ENCODE measurements at regions not wholly inside any gene's neighbourhood (a gene's known extent, or its start where the extent isn't known, plus 50 kb on each side); places are given as distances from the start of the nearest gene placed in this dataset.
"Not testable (repeated sequence)": the region's sequence is repeated elsewhere in the genome, so short reads cannot be mapped to it uniquely, and the experiment has no call there.

DNA sequence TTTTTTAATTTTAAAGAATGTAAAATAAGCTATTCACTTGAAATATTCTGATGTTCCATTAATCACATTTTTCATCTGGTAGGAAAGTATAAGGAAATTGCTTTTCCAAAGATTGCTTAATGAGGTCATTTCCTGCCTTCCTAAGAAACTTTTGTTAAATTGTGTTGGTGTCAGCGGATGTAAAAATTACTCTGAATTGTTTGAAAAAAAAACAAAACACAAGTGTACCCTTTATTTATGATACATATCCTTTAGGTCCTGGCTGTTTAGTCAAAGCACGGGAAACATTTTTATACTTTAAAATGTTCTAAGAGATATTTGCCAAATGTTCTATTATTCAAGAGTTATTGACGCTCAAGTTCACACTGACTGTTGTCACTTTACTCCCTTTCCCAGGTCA lies 1357.4 kb upstream of the GOT2 start:
- no peak for DNase-seq
- no peak for TF ChIP-seq GATA1 (IDR thresholded peaks at IDR 0.05; ENCODE audit: low read depth, low read length)
- TF ChIP-seq POLR2A (IDR thresholded peaks at IDR 0.05; ENCODE audit: low read length) = no peak

DNA sequence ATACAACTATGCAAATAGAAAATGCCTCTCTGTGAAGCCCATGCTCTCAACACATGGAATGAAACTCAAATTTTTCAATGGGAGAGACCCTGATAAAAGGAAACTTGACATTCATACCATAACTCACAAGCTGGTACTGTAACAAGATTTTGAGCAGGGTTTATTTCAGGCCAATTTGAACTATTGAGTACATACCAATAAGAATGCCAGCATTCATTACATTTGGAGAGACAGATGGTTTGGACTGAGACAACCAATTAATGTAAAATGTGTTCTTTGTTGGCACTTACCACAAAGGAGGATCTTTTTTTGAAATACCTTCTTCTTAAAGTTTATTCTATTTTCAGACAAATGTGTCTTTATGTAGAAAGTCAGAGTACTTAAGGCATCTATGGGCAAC lies 1357.0 kb upstream of the GOT2 start:
- TF ChIP-seq GATA1 (IDR thresholded peaks at IDR 0.05; ENCODE audit: low read depth, low read length) = no peak
- no peak for DNase-seq

DNA sequence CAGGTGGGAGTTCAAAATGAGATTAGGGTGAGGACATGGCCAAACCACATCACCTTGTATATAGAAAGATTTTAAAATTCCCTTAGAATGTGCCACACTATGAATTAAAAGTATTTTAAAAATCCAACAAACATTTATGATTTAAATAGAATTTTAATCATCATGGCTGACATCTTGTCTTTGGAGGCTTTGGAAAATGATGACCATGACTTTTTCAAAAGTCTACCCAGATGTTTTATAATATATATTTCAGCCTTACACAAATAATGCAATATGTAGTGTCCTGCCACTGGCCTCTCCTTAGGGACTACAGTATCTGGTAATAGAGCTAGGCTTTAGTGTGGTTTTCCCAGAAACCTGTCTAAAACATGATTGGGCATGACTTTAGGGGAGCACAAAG lies 1353.4 kb upstream of the GOT2 start:
- no peak for TF ChIP-seq GATA1 (IDR thresholded peaks at IDR 0.05; ENCODE audit: low read depth, low read length)
- no peak for TF ChIP-seq POLR2A (IDR thresholded peaks at IDR 0.05; ENCODE audit: low read length)
- DNase-seq = no peak

DNA sequence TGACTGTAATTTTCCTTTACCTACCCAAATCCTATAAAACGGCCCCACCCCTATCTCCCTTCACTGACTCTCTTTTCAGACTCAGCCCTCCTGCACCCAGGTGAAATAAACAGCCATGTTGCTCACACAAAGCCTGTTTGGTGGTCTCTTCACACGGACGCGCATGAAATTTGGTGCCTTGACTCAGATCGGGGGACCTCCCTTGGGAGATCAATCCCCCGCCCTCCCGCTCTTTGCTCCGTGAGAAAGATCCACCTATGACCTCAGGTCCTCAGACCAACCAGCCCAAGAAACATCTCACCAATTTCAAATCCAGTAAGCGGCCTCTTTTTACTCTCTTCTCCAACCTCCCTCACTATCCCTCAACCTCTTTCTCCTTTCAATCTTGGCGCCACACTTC lies 1344.7 kb upstream of the GOT2 start:
- DNase-seq = not testable (repeated sequence)

DNA sequence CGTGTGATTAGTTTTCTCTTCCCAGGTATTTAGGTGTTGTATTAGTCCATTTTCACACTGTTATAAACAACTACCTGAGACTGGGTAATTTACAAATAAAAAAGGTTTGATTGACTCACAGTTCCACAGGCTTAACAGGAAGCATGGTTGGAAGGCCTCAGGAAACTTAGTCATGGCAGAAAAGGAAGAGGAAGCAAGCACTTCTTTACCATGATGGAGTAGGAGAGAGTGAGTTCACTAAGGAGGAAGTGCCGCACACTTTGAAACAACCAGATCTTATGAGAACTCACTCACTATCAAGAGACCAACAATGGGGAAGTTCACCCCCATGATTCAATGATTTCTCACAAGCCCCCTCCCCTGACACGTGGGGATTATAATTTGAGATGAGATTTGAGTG lies 1343.7 kb upstream of the GOT2 start:
- no peak for DNase-seq
- TF ChIP-seq GATA1 (IDR thresholded peaks at IDR 0.05; ENCODE audit: low read depth, low read length) = no peak
- no peak for TF ChIP-seq POLR2A (IDR thresholded peaks at IDR 0.05; ENCODE audit: low read length)

DNA sequence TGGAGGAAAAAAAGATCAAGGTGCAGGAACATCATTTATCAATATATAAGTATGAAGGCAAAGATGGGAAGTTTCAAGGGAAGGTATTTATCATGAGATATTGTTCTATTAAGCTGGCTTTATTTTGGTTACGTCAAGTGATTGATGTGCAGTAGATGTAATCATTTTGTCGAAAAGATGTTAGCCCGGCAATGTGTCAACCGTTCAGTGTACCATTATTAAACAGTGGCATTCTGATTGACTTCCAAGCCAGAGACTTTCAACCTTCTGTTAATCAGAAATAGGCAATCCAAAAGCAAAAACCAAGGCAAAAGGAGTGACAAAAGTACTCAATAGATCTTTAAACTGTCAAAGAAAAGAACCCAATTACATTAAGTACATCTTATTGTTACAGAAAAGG lies 1340.3 kb upstream of the GOT2 start:
- no peak for TF ChIP-seq POLR2A (IDR thresholded peaks at IDR 0.05; ENCODE audit: low read length)
- no peak for TF ChIP-seq GATA1 (IDR thresholded peaks at IDR 0.05; ENCODE audit: low read depth, low read length)

DNA sequence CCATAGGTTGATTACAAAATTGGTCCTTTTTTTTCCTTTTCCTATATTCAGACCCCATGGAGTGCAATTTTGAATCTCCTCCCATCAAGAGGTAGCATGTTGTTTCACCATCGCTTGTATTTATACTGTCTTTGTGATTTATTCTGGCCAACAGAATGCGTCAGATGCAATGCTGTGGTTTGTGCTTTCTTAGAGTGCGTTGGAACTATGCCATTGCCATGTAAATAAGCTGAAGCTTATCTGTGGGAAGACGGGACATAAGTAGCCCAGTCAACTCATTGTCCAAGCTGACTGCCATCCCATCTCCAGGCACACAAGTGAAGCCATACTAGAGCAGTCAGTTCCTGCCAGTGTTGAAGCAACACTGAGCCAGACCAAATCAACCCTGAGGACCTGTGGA lies 1339.3 kb upstream of the GOT2 start:
- TF ChIP-seq POLR2A (IDR thresholded peaks at IDR 0.05; ENCODE audit: low read length) (no peak), GATA1 (IDR thresholded peaks at IDR 0.05; ENCODE audit: low read depth, low read length) (no peak)
- no peak for DNase-seq

More for the DNA sequence above, 1340.3 kb upstream of the GOT2 start:
- no peak for DNase-seq

DNA sequence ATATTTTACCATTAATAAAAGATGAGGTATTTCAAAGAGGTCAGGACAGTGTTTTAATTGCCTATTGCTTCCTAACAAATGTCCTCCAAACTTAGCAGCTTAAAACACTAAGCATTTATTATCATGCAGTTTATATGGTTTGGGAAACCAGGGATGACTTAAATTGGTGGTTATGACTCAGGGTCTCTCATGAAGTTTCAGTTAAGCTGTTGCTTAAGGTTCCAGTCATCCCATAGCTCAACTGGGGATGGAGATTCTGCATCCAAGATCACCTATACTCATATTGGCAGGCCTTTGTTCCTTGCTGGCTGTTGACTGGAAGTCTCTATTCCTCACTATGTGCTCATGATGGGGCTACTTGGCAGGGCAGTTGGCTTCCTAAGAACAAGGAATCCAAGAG lies 1329.9 kb upstream of the GOT2 start:
- TF ChIP-seq GATA1 (IDR thresholded peaks at IDR 0.05; ENCODE audit: low read depth, low read length) = no peak
- no peak for TF ChIP-seq POLR2A (IDR thresholded peaks at IDR 0.05; ENCODE audit: low read length)

DNA sequence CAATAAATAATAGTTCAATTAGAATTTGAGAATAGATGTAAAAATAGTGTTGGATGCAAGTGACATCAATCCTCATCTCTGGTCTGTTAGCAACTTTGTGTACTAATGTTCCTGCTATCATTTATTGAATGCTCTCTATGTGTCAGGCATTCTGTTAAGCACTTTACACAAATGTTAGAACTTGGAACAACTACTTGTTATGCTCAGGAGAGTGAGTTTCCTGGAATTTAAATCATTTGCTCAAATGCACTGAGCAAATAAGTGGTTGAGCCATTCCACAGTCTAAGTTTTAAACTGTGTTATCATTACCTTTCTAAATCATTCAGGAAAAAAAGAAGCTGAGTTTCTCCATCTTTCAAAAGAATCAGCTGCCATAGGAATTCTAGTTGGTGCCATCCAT lies 1327.3 kb upstream of the GOT2 start:
- TF ChIP-seq GATA1 (IDR thresholded peaks at IDR 0.05; ENCODE audit: low read depth, low read length) (no peak), POLR2A (IDR thresholded peaks at IDR 0.05; ENCODE audit: low read length) (no peak)
- DNase-seq = no peak

More for the DNA sequence above, 1329.9 kb upstream of the GOT2 start:
- DNase-seq = no peak

DNA sequence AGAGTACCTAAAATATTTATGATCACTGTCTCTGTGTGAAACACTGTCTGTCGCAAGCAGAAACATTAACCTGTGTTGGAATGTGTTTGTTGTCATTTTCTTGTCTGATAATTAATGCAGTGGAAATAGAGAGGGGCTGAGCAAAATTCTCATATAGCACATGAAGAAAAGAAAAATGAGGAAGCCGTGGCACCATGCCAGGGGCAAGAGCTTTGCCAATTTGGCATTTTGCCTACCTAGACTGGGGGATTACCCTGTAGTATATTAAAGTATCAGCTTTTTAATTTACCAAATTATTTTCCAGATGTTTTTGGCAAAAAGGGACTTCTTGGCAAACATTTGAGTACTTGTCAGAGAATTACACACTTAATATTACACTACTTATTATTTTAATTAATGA lies 1326.6 kb upstream of the GOT2 start:
- DNase-seq = no peak
- TF ChIP-seq GATA1 (IDR thresholded peaks at IDR 0.05; ENCODE audit: low read depth, low read length) = no peak
- no peak for TF ChIP-seq POLR2A (IDR thresholded peaks at IDR 0.05; ENCODE audit: low read length)

DNA sequence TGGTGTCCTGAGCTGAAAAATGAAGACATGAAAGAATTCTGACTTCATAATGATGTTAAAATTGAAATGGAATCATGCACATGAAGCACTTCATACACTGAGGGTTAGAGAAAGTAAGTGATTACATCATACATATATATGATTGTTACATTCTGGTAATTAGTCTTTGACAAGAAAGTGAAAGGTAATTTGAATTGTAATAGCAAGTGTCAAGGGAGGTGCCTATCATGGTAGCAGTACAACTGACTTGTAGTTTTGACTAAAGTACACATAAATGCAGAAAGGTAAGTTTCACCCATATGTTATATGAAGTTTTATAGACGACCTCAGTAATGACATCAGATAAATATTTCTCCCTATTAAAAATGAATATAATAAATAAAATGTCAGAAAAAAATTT lies 1325.0 kb upstream of the GOT2 start:
- TF ChIP-seq GATA1 (IDR thresholded peaks at IDR 0.05; ENCODE audit: low read depth, low read length) (no peak), POLR2A (IDR thresholded peaks at IDR 0.05; ENCODE audit: low read length) (no peak)
- DNase-seq = no peak

DNA sequence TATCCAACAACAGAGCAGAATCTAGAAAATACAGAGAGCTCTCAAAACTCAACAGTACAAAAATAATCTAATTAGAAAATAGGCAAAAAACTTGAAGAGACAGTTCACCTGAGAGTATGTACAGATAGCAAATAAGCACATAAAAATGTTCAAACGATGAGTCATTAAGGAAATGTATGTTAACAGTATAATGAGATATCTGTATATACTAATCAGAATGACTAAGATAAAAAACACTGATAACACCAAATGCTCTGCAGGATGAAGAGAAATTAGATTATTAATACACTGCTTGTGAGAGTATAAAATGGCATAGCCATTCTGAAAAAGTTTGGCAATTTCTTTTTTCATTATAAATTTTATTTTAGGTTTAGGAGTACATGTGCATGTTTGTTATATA lies 1307.6 kb upstream of the GOT2 start:
- TF ChIP-seq POLR2A (IDR thresholded peaks at IDR 0.05; ENCODE audit: low read length) (no peak), GATA1 (IDR thresholded peaks at IDR 0.05; ENCODE audit: low read depth, low read length) (no peak)
- no peak for DNase-seq

DNA sequence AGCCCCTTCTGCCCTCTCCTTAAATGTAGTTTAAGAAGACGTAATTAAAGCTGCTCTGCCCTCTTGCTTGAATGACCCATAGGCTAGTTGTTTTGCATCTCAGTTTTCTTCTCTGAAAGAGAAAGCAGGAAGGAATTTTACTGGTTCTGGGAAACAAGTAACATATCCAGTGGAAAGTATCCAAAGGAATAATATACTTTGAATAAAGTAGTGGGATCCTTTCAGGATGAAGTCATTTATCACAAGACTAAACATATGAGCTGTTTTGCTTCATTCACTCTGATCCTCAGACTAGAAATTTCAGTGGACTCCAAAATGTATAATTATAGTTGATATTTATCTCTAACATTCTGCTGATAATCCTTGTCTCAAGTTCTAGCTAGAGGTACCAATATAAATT lies 1297.6 kb upstream of the GOT2 start:
- TF ChIP-seq GATA1 (IDR thresholded peaks at IDR 0.05; ENCODE audit: low read depth, low read length) (no peak), POLR2A (IDR thresholded peaks at IDR 0.05; ENCODE audit: low read length) (no peak)
- DNase-seq = no peak

DNA sequence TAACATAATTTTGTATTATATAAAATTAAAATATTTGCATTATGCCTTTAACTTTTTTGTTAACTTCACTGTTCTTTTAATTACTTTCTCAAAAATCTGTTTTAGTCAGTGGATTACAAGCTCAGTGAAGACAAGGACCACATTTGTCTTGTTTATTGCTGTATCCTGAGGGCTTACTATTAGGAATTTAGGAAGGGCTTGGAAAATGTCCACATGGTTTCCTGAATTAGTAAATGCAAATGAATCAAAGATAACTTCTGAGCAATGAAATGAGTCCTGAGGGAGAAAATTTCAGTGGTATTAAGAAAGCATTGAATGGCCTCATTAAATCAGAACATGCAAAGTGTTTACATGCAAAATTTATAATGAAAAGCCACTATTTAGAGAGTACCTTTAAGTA lies 1293.2 kb upstream of the GOT2 start:
- no peak for DNase-seq
- TF ChIP-seq GATA1 (IDR thresholded peaks at IDR 0.05; ENCODE audit: low read depth, low read length) (no peak), POLR2A (IDR thresholded peaks at IDR 0.05; ENCODE audit: low read length) (no peak)

DNA sequence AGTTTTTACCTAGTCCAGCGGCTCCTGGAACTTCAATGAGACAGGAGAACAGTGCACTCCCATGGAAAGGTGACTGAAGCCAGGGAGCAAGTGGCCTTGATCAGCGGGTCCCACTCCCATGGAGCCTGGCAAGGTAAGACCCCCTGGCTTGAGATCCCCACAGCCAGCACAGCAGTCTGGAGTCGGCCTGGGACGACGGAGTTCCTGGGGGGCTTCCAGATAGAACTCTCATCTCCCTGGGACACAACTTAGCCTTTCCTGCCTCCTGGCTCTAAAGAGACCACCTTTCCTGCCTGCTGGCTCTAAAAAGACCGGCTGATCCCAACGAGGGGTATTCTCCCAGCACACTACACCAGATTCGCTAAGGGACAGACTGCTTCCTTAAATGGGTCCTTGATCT lies 1279.0 kb upstream of the GOT2 start:
- DNase-seq = no peak
- TF ChIP-seq GATA1 (IDR thresholded peaks at IDR 0.05; ENCODE audit: low read depth, low read length) = no peak
- TF ChIP-seq POLR2A (IDR thresholded peaks at IDR 0.05; ENCODE audit: low read length) = no peak

DNA sequence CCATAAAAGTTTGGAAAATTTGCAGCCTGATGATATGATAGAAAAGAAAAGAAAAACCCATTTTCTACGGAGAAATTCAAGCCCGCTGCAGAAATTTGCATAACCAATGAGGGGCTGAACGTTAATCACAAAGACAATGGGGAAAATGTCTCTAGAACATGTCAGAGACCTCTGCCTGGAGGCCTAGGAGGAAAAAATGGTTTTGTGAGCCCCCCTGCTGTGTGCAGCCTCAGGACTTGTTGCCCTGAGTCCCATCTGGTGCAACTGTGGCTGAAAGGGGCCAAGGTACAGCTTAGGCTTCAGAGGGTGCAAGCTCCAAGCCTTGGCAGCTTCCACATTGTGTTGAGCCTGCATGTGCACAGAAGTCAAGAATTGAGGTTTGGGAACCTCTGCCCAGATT lies 1267.4 kb upstream of the GOT2 start:
- DNase-seq = no peak
- TF ChIP-seq POLR2A (IDR thresholded peaks at IDR 0.05; ENCODE audit: low read length) = no peak
- no peak for TF ChIP-seq GATA1 (IDR thresholded peaks at IDR 0.05; ENCODE audit: low read depth, low read length)
